ENCODE measurements at regions not wholly inside any gene's neighbourhood (a gene's known extent, or its start where the extent isn't known, plus 50 kb on each side); places are given as distances from the start of the nearest gene placed in this dataset.

- DNase-seq: no peak
Observed at GRCh38 chr2:160683206-160683605, 189.6 kb upstream of the RBMS1 start.

- DNase-seq: no peak
Observed at GRCh38 chr2:160687629-160688028, 194.0 kb upstream of the RBMS1 start.

DNA sequence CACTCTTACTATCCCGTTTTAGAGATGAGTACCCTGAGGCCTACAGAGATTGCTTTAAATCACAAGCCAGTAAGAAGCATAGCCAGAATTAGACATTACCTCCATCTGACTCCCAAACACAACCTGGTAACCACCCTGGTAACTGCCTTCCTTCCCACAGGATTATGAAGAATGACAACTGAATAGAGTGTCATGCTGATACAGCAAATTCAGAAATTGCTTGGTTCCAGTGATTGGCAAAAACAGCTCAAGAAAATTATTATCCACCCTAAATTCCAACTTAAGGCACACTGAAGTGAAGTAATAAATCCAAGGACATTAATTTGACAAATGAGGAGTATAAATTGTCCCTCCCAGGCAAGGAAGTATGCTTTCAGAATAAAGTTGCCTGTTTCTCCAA is 195.8 kb upstream of the RBMS1 start:
- no peak for DNase-seq

DNA sequence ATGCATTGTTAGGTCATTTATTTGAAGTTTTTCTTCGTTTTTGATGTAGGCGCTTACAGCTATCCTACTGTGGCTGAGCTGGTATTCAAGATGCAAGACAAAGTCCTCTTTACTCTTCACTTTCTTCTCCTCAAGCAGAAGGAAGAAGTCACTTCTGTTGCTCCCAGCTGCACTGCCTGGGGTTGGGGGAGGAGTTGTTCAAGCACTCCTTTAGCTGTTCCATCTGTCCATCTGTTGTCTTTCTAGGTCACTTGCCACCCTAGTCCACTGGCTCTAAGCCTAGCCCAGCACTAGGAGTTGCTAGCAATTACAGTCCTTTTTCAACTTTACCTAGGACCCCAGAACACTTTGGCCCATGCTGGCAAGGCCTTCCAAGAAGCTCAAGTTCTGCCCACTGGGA is 200.6 kb upstream of the RBMS1 start:
- no peak for DNase-seq

DNA sequence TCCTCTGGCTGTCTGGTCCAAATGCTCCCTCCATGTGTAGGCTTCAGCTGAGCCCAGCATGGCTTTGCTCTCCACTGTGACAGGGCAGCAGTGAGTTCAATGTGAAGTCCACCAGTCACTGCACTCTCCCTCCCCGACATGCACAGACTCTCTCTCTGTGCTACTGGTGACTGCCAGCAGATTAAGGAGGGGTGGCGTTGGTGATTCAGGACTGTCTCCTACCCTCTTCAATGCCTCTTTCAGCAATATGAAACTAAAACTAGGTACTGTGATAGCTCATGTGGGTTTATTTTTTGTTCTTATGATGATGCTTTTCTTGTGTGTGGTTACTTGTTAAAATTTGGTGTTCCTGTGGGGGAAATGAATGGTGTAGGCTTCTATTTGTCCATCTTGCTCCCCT is 201.0 kb upstream of the RBMS1 start:
- no peak for DNase-seq

- no peak for DNase-seq
Observed at GRCh38 chr2:160695402-160696086, 201.9 kb upstream of the RBMS1 start.

- DNase-seq: no peak
Observed at GRCh38 chr2:160696087-160696452, 202.5 kb upstream of the RBMS1 start.

- no peak for DNase-seq
Observed at GRCh38 chr2:160697817-160698216, 204.2 kb upstream of the RBMS1 start.

- DNase-seq: no peak
Observed at GRCh38 chr2:160700021-160700814, 206.6 kb upstream of the RBMS1 start.

GRCh38 chr2:160701822-160702221 is 208.2 kb upstream of the RBMS1 start:
- DNase-seq: no peak

DNA sequence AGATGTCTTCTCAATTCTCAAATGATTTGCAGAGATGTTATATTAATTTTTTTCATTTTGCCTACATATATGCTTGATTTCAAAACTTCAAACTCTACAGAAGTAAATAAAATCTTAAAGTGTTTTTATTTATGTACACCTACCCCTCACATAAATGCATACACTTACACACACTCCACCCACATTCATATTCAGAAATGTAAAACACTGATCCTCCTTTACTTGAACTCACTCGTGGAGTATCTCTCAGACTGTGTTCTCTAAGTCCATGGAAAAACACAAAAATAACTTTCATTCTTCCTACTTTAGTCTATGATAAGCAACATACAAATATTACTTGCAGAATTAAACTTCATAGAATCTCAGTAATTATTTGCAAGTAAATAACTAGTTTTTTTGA is 209.1 kb upstream of the RBMS1 start:
- DNase-seq: no peak

GRCh38 chr2:160703648-160704585 is 210.3 kb upstream of the RBMS1 start:
- DNase-seq: peak; percentile 2 to 6

GRCh38 chr2:160715428-160715827 is 221.8 kb upstream of the RBMS1 start:
- DNase-seq: no peak

- no peak for DNase-seq
Observed at GRCh38 chr2:160719116-160719515, 225.5 kb upstream of the RBMS1 start.

- DNase-seq: no peak
Observed at GRCh38 chr2:160720098-160720497, 226.5 kb upstream of the RBMS1 start.

- DNase-seq: no peak
Observed at GRCh38 chr2:160721089-160722040, 227.8 kb upstream of the RBMS1 start.

- DNase-seq: no peak
Observed at GRCh38 chr2:160726046-160726445, 232.4 kb upstream of the RBMS1 start.

DNA sequence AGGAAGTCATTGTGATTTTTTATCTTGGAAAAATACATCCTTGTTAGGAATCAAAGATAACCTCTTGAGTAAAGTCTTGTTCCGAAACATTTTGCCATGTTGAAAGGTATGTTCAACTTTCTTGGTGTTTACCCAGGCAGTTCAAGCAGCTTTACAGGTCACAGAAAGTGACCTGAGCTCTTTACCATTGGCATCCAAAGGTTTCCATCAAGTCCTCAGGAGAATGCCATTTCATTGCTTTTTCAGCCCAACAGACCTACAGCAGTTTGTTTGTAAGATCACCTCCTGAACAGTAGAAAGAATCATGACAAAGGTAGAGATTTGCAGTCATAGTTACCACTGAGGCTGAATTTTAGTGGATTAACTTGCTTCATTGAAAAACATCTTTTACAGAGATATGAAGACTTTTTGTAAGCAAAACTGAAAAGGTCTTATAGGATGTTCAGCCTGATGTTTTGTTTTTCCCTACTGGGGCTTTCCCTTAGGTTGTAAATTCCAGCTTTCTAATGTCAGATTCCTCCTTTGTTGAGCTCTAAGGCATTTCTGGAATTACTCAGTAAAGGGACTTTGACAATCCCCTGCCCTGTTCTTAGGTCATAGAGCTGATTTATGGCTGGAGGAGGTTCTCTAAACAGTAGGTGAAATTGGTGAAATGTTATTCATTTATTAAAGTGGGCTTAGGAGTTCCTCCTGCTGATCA is 236.8 kb upstream of the RBMS1 start:
- no peak for DNase-seq

GRCh38 chr2:160731415-160731814 is 237.8 kb upstream of the RBMS1 start:
- DNase-seq: no peak

DNA sequence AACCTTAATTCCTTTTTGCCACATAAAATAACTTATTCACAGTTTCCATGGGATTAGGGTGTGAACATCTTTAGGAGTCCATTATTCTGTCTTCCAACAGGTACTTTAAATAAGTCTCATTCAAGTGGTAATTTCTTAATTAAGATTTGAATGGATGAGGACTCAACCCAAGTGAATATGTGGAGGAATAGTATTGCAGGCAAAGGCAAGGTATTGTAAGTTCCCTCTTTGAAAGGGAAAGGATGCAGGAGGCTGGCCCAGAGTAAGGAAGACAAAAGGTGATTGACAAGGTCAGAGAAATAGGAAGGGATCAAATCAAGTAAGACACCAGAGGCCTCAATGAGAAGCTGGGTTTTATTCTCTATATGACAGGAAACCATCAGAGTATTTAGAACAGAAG is 238.2 kb upstream of the RBMS1 start:
- DNase-seq: no peak

DNA sequence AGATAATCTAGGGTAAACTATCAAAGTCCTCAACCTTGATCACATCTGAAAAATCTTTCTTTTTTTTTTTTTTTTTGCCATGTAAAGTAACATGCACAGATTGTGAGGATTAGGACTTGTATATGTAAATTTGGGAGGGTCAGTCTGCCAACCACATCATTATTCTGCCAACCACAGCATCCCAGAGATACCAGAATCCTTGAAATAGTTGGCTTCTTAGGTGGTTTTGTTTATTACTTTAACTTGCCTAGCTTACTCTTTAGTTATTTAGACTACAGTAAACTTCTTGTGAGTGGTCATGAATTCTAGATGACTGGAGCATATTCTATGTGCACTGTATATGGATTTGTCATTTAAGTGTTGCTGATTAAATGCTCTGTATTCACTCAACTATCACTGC is 242.1 kb upstream of the RBMS1 start:
- DNase-seq: no peak

Data from activated CD4-positive, alpha-beta T cell treated with anti-CD3 and anti-CD28 coated beads, Interleukin-2, amount 50 U/mL, for 4 hours (primary cell).